ENCODE measurements at regions not wholly inside any gene's neighbourhood (a gene's known extent, or its start where the extent isn't known, plus 50 kb on each side); places are given as distances from the start of the nearest gene placed in this dataset.
"Not testable (repeated sequence)": the region's sequence is repeated elsewhere in the genome, so short reads cannot be mapped to it uniquely, and the experiment has no call there.

GRCh38 chr4:188282471-188283232 lies 143.4 kb downstream of the TRIML1 start:
- DNase-seq (ENCODE audit: low spot score) = no peak

DNA sequence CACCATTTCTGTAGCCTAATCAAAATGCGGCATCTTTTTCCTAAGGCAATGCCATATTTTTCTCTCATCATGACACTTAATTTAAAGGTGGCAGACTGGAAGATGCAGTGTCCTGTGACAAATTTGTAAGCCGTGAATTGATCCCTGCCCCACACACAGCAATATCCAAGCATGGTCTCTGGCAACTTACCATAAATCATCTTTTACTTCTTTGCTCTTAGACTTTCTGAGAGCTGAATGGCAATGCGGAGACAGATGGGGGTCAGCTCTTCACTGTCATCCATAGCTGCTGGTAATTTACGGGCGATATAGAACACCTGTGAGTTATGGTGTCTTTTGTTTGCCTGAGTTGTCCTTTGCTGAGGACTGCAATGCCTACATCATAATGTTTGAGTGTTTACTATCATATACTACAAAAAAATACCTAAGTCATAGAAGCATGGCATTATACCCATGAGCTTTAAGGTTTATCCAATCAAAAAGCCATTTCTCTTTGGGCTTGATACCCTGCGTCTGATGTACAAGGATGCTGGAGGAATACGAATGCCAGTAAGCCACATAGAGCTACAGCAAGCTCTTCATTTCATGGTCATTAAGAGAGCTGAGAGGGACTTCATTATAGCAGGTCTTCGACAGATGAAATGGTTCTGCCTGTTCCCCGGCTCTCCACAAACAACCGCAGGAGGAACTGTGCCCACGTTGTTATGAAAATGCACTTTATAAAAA lies 148.1 kb downstream of the TRIML1 start:
- no peak for DNase-seq (ENCODE audit: low spot score)

DNA sequence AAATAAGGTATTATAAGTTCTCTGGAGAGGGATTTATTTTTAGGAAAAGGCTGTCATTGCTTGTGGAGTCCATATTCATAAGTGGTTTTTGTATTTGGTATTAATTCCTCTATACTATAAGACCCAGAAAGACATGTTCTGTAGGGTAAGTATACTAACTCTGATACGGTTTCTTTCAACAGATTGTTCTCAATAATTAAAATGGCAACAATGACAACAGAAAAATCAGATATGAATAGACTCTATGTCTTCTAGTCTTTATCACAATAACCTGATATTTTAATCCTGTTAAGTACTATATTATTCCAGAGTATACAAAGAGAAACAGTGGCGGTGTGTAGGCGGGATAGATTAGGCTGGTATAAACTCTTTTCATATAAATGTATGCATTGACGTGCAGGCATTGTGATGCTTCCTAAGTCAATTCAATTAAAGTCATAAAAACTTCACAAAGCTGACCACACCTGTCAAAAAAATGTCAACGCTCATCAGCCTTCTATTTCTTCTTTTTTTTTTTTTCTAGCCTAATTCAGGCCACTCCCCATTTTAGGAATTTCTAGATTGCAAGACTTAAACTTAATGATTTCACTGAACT lies 150.4 kb downstream of the TRIML1 start:
- DNase-seq (ENCODE audit: low spot score) = no peak

DNA sequence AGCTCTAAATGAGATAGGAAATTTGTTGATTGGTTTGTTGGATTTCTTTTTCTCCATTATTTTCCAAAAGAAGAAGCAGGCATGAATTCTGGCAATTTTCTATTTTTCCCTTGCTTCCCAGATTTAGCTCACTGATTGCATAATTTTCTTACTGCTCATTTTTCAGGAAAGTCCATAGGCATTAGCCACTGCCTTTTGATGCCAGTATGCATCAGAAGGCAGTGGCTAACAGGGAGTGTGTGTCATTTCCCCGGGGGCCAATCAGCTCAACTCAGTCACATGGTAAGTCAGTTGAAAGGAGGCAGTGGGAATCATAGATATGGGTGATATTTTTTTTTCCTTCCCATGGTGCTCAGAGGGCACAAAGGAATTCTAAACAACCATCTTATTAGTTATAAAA lies 156.7 kb downstream of the TRIML1 start:
- DNase-seq (ENCODE audit: low spot score) = peak; percentile 2

- no peak for DNase-seq (ENCODE audit: low spot score)
Observed at GRCh38 chr4:188296331-188296730, 157.1 kb downstream of the TRIML1 start.

DNA sequence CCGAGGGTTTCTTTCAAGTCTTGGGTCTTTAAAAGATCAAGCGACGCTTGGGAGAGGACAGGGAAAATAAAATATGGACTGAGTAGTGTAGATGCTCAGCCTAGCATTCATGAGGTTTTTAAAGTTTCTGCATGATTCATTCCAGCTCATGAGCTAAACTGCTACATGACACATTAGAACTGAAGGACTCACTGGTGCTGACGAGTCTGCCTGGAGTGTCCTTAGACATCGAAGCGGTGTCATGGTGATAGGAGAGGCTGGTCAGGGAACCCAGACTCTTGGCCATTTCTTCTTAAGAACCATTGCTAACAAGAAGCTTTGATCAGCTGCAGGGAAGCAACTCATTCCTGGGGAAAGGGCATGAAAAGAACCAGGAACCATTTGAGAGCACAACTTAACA lies 158.6 kb downstream of the TRIML1 start:
- peak; percentile 14 for DNase-seq (ENCODE audit: low spot score)

DNA sequence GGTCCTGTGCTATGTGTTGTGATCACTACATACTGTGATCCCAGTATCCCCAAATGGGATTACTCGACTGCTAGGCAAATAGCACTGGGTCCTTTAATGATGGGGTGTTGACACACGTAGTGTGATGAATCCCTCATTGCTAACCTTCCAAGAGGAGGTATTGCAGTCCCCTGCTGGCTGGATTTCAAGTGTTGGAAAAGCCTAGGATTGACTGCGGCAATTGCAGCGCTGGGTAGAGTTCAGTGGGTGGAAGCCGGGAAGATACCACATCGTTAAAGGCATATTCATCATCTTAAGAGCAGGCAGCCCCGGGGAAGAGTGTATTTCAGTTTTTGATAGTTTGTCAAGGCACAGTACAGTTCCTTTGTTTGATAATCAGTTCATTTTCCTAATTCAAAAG lies 159.9 kb downstream of the TRIML1 start:
- peak; percentile 51 for DNase-seq (ENCODE audit: low spot score)

GRCh38 chr4:188300385-188300784 lies 161.1 kb downstream of the TRIML1 start:
- peak; percentile 61 for DNase-seq (ENCODE audit: low spot score)

- DNase-seq (ENCODE audit: low spot score) = no peak
Observed at GRCh38 chr4:188305690-188306089, 166.4 kb downstream of the TRIML1 start.

GRCh38 chr4:188307591-188307990 lies 168.3 kb downstream of the TRIML1 start:
- DNase-seq (ENCODE audit: low spot score) = no peak

DNA sequence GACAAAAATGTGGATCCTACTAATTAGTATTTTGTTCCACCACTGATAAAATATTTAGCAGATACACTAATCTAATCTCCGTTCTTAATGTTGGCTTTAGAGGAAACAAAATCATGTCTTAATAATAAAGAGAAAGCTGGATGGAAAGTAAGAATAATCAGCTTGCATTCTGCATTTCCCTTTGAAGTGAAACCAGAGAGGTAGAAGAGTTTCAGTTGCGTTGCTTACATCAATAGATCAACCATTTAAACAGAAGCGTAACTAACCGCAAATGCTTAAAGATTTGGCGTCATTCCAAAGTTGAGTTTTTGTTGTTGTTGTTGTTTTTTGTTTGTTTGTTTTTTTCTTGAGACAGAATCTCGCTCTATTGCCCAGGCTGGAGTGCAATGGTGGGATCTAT lies 168.9 kb downstream of the TRIML1 start:
- no peak for DNase-seq (ENCODE audit: low spot score)

GRCh38 chr4:188316391-188316790 lies 177.2 kb downstream of the TRIML1 start:
- DNase-seq (ENCODE audit: low spot score) = no peak

DNA sequence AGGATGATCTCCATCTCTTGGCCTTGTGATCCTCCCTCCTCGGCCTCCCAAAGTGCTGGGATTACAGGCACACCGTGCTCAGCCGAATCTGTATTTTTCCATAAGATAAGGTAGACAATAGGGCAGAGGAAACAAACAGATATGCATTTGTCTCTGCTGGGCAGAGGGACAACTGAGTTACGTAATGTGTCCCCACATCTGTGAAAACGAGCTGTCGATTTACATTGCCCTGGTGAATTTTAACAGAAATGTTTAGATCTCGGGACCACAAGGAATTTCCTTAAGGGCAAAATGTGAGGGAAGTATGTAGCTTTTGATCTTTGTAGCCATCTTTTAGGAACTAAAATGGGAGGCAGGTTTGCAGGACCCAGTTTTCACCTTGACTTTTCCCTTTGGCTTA lies 189.7 kb downstream of the TRIML1 start:
- DNase-seq (ENCODE audit: low spot score) = no peak

- DNase-seq (ENCODE audit: low spot score) = no peak
Observed at GRCh38 chr4:188329521-188329920, 190.3 kb downstream of the TRIML1 start.

GRCh38 chr4:188332265-188332664 lies 193.0 kb downstream of the TRIML1 start:
- DNase-seq (ENCODE audit: low spot score) = peak; percentile 32

- DNase-seq (ENCODE audit: low spot score) = no peak
Observed at GRCh38 chr4:188336891-188337290, 197.7 kb downstream of the TRIML1 start.

DNA sequence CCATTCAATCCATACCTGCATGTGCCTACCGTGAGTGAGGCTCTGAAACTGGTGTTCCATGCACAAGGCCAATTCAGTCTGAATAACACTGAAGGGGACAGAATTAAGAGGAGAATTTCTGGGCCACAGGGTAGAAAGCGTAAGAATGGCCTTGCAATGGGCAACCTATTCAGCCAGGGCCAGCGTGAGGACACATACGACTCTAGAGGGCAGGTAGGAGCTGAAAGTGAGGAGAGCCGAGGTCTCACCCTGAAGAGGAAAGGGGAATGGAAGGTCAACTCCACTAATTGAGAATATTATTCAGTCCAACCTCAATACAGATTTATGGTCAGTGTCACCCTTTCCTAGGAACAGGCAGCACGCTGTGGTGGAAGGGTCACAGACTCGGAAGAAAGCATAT lies 202.2 kb downstream of the TRIML1 start:
- no peak for DNase-seq (ENCODE audit: low spot score)

- no peak for DNase-seq (ENCODE audit: low spot score)
Observed at GRCh38 chr4:188346171-188346809, 207.0 kb downstream of the TRIML1 start.

GRCh38 chr4:188347339-188347738 lies 208.1 kb downstream of the TRIML1 start:
- no peak for DNase-seq (ENCODE audit: low spot score)

- DNase-seq (ENCODE audit: low spot score) = not testable (repeated sequence)
Observed at GRCh38 chr4:188349569-188349968, 210.3 kb downstream of the TRIML1 start.

DNA sequence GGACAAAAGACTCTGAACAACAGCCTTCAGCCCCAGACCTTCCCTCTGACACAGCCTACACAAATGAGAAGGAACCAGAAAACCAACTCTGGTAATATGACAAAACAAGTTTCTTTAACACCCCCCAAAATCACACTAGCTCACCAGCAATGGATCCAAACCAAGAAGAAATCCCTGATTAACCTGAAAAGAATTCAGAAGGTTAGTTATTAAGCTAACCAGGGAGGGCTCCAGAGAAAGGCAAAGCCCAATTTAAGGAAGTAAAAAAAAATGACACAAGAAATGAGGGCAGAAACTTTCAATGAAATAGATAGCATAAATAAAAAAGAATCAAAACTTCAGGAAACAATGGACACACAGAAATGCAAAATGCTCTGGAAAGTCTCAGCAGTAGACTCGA lies 224.0 kb downstream of the TRIML1 start:
- DNase-seq (ENCODE audit: low spot score) = no peak

DNA sequence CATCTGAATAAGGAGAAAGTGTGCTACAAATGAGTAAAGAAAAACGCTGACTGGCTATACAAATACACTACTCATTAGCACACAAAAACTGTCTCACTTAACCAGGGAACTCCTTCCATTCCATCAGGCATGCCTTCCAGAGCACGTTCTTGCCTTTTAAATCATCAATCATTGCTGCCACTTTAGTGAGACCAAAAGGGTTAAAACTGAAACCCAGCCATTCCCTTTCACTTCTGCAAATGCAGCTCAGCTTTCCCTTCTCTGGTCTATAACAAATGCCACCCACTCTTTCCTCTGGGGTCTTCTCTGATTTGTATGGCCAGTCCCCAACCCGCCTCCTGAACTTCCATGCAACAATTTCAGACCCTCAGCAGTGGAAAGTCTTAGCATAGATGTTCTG lies 231.5 kb downstream of the TRIML1 start:
- no peak for DNase-seq (ENCODE audit: low spot score)
